GM19397 (cell line): ENCODE measurements at regions not wholly inside any gene's neighbourhood (a gene's known extent, or its start where the extent isn't known, plus 50 kb on each side); places are given as distances from the start of the nearest gene placed in this dataset.
"Not testable (repeated sequence)": the region's sequence is repeated elsewhere in the genome, so short reads cannot be mapped to it uniquely, and the experiment has no call there.

ENCODE experiments used
- ATAC-seq: cut with Tn5 transposase; IDR thresholded peaks from one replicate; pipeline ENCODE4 v1.9.1; 2021; ENCODE audit warnings: mild to moderate bottlenecking, moderate library complexity; ENCODE audit not compliant: unreplicated experiment

DNA sequence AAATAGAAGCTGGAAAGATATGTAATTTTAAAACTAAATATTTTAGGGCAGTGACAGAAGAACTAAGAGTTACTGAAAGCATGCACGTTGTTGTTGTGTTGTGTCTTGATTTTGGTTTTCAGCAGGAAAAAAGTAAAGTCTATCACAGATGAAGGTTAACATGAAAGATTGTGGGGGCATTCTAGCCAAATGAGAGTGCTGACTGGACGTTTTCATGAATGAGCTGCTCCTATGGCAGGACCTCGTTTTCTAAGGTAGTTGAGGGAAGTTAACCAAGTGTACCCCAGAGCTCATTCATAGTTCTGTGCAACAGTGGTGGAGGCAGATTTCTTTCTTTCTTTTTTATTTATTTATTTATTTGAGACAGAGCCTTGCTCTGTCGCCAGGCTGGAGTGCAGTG, 194.6 kb upstream of the IRS2 start:
- no peak for ATAC-seq

DNA sequence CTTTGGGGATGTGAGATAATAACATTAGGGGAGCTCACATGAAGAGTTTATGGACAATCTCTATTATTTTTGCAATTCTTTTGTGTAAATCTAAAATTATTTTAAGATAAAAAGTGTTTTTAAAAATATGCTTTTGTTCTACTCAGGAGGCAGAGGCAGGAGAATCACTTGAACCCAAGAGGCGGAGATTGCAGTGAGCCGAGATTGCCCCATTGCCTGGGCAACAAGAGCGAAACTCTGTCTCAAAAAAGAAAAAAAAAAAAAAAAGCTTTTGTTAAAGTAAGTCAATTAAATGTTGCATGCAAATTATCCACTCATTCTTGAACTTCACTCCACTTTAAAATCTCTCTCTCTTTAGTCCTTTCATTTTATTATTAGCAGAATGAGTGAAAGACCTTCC, 193.3 kb upstream of the IRS2 start:
- ATAC-seq, result not testable (repeated sequence)

GRCh38 chr13:109979228-109979627, 192.8 kb upstream of the IRS2 start:
- ATAC-seq, result no peak

DNA sequence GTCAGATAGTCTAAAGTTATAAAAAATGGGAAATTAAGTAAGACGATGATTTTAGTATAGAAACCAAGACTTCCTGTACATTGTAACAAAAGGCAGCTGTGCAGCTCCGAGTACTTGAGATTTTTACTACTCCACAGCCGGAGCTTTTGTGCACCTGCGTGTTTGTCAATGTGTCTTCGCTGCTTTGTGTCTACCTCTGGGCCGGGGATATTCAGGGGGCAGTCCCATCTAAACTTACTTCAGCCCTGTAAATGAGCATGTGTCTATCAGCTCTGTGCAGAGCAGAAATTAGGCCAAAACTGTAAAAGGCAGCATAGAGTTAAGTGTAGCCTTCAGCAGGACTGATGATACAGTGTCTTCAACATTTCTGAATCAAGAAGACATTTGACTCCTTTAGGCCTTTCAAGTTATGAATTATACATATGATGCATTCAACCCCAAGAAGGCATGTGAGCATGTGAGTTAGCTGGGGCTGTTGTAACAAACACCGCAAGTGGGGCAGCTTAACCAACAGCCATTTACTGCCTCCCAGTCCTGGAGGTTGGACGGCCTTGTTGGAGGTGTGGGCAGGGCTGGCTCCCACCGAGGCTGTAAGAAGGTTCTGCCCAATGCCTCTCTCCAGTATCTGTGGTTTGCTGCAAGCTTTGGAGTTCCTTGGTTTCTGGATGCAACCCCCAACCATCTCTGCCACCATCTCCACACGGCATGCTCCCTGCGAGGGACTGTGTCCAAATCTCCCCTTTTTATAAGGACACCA, 191.0 kb upstream of the IRS2 start:
- no peak for ATAC-seq

DNA sequence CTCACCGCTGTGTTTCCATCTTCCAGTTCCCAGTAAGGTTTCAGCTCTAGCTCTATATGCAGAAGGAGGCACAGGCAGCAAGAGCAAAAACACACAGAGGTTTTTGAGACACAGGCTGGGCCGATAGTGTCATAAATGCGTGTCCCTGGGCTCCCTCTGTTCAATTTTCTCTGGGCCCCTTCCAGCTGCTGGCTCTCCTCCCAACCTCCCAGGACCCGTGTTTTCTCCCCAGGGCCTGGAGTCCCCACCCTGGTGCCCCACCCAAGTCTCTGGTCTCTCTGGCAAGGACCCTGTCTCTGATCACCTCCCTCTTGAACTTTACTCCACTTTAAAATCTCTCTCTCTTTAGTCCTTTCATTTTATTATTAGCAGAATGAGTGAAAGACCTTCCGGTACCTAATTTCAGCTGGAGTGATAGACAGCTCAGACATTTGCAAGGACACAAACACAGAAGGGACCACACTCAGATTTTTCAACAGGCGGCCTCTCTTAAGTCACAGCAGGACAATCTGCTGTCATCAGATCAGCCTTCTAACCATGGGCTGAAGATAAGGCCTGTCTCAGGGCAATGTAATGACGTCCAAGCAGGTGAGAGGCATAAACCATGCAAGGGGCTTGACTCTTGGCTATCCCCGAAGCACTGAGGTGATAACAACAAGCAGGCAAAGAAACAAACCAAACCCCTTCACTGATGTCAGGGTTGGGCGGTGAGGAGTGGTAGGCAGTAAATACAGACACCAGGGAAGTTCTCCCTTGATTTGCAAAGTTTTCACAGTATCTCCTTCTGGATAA, 190.0 kb upstream of the IRS2 start:
- no peak for ATAC-seq

GRCh38 chr13:109974354-109974753, 188.0 kb upstream of the IRS2 start:
- ATAC-seq, result no peak

DNA sequence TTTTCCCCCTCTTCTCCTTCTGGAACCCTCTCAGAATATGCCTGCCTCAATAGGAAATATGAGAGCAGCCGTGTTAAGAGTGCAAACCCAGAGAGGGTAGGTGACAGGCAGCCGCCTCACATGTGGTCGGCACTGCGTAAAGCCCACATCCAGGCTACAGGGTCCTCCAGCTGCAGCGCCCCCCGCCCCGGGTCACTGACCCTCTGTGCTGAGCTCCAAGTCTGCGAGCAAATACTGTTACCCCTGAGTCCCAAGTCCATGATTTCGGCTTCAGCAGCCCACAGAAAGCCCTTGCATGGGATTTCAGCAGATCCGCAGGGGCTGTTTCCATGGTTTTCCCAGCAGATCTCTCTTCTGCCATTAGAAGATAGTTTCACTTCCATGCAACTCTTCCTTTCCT, 186.9 kb upstream of the IRS2 start:
- no peak for ATAC-seq

GRCh38 chr13:109971456-109972090, 185.2 kb upstream of the IRS2 start:
- ATAC-seq, result no peak

GRCh38 chr13:109971006-109971405, 184.6 kb upstream of the IRS2 start:
- no peak for ATAC-seq

GRCh38 chr13:109968876-109969577, 182.6 kb upstream of the IRS2 start:
- no peak for ATAC-seq

DNA sequence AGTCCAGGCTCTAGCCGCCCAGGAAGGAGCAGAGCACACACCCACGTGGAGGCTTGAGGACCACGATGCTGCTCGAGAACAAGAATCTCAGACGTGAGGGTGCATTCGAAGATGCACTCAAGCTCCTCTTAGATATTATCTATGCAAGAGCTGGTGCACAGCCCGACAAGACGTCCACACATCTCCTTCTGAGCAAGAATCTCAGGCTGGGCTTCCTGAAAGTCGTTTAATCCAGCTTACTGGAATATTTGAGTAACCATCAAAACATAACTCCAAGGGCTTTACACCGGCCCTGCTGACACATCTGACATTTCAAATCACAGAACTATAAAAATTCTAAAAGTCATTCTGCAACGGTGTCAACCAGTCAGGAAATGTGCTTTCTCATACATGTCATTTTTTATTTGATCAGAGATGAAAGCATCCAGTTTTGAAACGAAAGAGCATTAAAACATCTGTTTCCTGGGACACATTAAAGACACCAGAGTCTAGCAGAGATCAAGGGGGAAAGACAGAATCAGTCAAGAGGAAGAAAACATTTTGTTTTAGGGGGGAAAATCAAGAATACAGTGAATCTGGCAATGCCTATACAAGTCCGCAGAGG, 177.7 kb upstream of the IRS2 start:
- ATAC-seq, result no peak

DNA sequence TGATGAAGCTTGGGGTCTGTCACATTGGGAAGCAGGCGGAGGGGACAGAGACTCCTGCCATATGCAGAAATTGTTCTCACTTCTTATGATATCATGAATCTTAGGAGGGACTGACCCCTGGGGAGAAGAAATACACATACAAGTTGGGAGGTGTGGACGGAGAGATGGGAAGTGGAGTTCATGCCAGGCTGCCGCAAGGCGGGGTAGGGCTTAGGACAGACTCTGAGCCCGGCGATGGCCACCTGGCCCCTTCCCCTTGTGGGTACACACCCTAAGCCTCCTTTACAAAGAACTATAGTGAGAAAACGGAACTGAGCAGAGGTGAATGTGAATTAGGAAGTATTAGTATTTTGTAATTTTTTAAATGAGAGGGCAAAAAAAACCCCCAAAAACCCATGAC, 177.0 kb upstream of the IRS2 start:
- ATAC-seq, result no peak

GRCh38 chr13:109959903-109960302, 173.5 kb upstream of the IRS2 start:
- no peak for ATAC-seq

- no peak for ATAC-seq
Measured at GRCh38 chr13:109957875-109958274, 171.5 kb upstream of the IRS2 start.

- ATAC-seq, result no peak
Measured at GRCh38 chr13:109955598-109955997, 169.2 kb upstream of the IRS2 start.

- ATAC-seq, result no peak
Measured at GRCh38 chr13:109954441-109954840, 168.1 kb upstream of the IRS2 start.

- no peak for ATAC-seq
Measured at GRCh38 chr13:109951491-109951890, 165.1 kb upstream of the IRS2 start.

- ATAC-seq, result no peak
Measured at GRCh38 chr13:109949397-109949796, 163.0 kb upstream of the IRS2 start.

GRCh38 chr13:109947006-109947405, 160.6 kb upstream of the IRS2 start:
- ATAC-seq, result no peak

- no peak for ATAC-seq
Measured at GRCh38 chr13:109945206-109945960, 159.0 kb upstream of the IRS2 start.
